ENCODE measurements at regions not wholly inside any gene's neighbourhood (a gene's known extent, or its start where the extent isn't known, plus 50 kb on each side); places are given as distances from the start of the nearest gene placed in this dataset.

GRCh38 chr17:77266891-77267341, 126.1 kb downstream of the SEC14L1 start:
- TF ChIP-seq CTCF (IDR thresholded peaks at IDR 0.05) = no peak
- no peaks in the 10 kb centered on the region for H3K9me3 Mint-ChIP-seq

GRCh38 chr17:77269696-77270681, 129.2 kb downstream of the SEC14L1 start:
- TF ChIP-seq CTCF (IDR thresholded peaks at IDR 0.05) = no peak
- Mint-ChIP-seq H3K9me3 (no peaks in the 10 kb centered on the region), H3K27ac (peak overlapping the region; percentile 80), H3K4me1 (peaks cover 21% of the 10 kb centered on the region), H3K36me3 (ENCODE audit: low read depth) (no peaks in the 10 kb centered on the region), H3K4me3 (no peak overlapping the region), H3K27me3 (ENCODE audit: low read depth, poor library complexity) (peaks cover 11% of the 10 kb centered on the region)
- DNase-seq = no peak

More at GRCh38 chr17:77266891-77267341, 126.1 kb downstream of the SEC14L1 start:
- Mint-ChIP-seq H3K27ac (no peak overlapping the region), H3K4me1 (peaks cover 33% of the 10 kb centered on the region), H3K36me3 (ENCODE audit: low read depth) (no peaks in the 10 kb centered on the region), H3K4me3 (no peak overlapping the region), H3K27me3 (ENCODE audit: low read depth, poor library complexity) (peaks cover 3% of the 10 kb centered on the region)
- no peak for DNase-seq

GRCh38 chr17:77271411-77271810, 130.6 kb downstream of the SEC14L1 start:
- H3K27ac Mint-ChIP-seq = no peak overlapping the region
- DNase-seq = no peak
- TF ChIP-seq CTCF (IDR thresholded peaks at IDR 0.05) = no peak
- H3K9me3 Mint-ChIP-seq = peaks cover 6% of the 10 kb centered on the region
- H3K4me3 Mint-ChIP-seq = no peak overlapping the region
- peaks cover 22% of the 10 kb centered on the region for H3K4me1 Mint-ChIP-seq
- H3K27me3 Mint-ChIP-seq (ENCODE audit: low read depth, poor library complexity) = peaks cover 17% of the 10 kb centered on the region
- no peaks in the 10 kb centered on the region for H3K36me3 Mint-ChIP-seq (ENCODE audit: low read depth)

GRCh38 chr17:77273397-77274085, 132.8 kb downstream of the SEC14L1 start:
- H3K4me1 Mint-ChIP-seq = peaks cover 22% of the 10 kb centered on the region
- peaks cover 28% of the 10 kb centered on the region for H3K27me3 Mint-ChIP-seq (ENCODE audit: low read depth, poor library complexity)
- H3K4me3 Mint-ChIP-seq = no peak overlapping the region
- no peak for DNase-seq
- H3K27ac Mint-ChIP-seq = no peak overlapping the region
- no peak for TF ChIP-seq CTCF (IDR thresholded peaks at IDR 0.05)
- no peaks in the 10 kb centered on the region for H3K36me3 Mint-ChIP-seq (ENCODE audit: low read depth)
- H3K9me3 Mint-ChIP-seq = peaks cover 6% of the 10 kb centered on the region

GRCh38 chr17:77274096-77274845, 133.5 kb downstream of the SEC14L1 start:
- Mint-ChIP-seq H3K4me3 (no peak overlapping the region), H3K27ac (no peak overlapping the region), H3K9me3 (peaks cover 6% of the 10 kb centered on the region), H3K36me3 (ENCODE audit: low read depth) (no peaks in the 10 kb centered on the region), H3K4me1 (peaks cover 22% of the 10 kb centered on the region), H3K27me3 (ENCODE audit: low read depth, poor library complexity) (peaks cover 34% of the 10 kb centered on the region)
- no peak for TF ChIP-seq CTCF (IDR thresholded peaks at IDR 0.05)
- no peak for DNase-seq
